ENCODE measurements at regions not wholly inside any gene's neighbourhood (a gene's known extent, or its start where the extent isn't known, plus 50 kb on each side); places are given as distances from the start of the nearest gene placed in this dataset.

- POLR2A ChIA-PET, result interaction anchor here (0.7 kb wide), 1 partner anchor 10 kb away, joined by 3 read pairs; no protein-coding TSS in a partner anchor
- Mint-ChIP-seq H3K4me1 (ENCODE audit: insufficient read depth, unreplicated experiment) (no peaks in the 10 kb centered on the region), H3K27me3 (ENCODE audit: insufficient read depth, unreplicated experiment) (no peaks in the 10 kb centered on the region), H3K36me3 (ENCODE audit: insufficient read depth, unreplicated experiment) (no peaks in the 10 kb centered on the region), H3K27ac (ENCODE audit: low read depth, unreplicated experiment) (no peak overlapping the region), H3K9me3 (ENCODE audit: unreplicated experiment) (no peaks in the 10 kb centered on the region), H3K4me3 (ENCODE audit: unreplicated experiment) (no peak overlapping the region)
- intact Hi-C loops (cut with micrococcal nuclease), result no loop called here
- TF ChIP-seq CTCF (IDR thresholded peaks at IDR 0.05; ENCODE audit: unreplicated experiment), result no peak
- CTCF ChIA-PET, result interaction anchor here (0.7 kb wide), 1 partner anchor 43 kb away, joined by 4 read pairs; no protein-coding TSS in a partner anchor
- no TSS peak for BruUV-seq (replicated peaks)
- no peak for DNase-seq (ENCODE audit: unreplicated experiment)
Observed at GRCh38 chr2:107700073-107700472, 126.6 kb upstream of the RGPD4 start.

DNA sequence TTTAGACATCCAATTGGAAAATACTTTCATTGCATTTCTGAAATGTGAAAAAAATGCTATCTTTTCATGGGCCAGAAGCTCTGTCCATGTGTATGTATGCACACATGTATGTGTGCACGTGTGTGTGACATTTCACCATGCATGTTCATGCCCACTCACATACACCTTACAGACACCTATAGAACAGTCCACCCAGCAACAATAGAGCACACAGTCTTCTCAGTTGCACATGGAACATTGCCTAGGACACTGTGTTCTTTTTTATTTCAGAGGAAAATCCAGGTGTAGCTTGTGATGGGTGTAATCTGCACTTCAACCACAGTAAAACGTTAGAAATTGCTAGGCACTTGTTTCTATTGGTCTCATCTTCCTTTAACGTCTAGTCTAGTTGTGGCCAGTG is 114.8 kb upstream of the RGPD4 start:
- POLR2A ChIA-PET, result no interaction called here
- no peaks in the 10 kb centered on the region for H3K36me3 Mint-ChIP-seq (ENCODE audit: insufficient read depth, unreplicated experiment)
- peaks cover 9% of the 10 kb centered on the region for H3K4me1 Mint-ChIP-seq (ENCODE audit: insufficient read depth, unreplicated experiment)
- no peak for TF ChIP-seq CTCF (IDR thresholded peaks at IDR 0.05; ENCODE audit: unreplicated experiment)
- no peak overlapping the region for H3K4me3 Mint-ChIP-seq (ENCODE audit: unreplicated experiment)
- no TSS peak for BruUV-seq (replicated peaks)
- no peaks in the 10 kb centered on the region for H3K27me3 Mint-ChIP-seq (ENCODE audit: insufficient read depth, unreplicated experiment)
- DNase-seq (ENCODE audit: unreplicated experiment), result no peak
- CTCF ChIA-PET, result no interaction called here
- no peak overlapping the region for H3K27ac Mint-ChIP-seq (ENCODE audit: low read depth, unreplicated experiment)
- intact Hi-C loops (cut with micrococcal nuclease), result no loop called here
- no peaks in the 10 kb centered on the region for H3K9me3 Mint-ChIP-seq (ENCODE audit: unreplicated experiment)

DNA sequence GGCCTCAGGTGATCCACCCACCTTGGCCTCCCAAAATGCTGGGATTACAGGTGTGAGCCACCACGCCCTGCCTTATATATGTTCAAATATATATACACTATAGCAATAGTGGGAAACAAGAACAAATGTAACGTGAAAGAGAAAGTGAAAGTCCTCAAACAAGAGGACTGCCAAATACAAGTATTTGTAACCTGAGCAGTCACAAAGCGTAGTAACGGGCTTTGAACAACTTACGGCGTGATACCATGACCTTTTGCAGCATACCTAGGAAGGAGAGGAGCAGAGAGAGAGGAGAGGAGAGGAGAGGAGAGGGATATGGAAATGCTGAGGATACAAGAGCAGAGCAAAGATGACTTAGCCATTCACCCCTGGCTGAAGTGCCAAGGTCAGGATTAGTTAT is 113.8 kb upstream of the RGPD4 start:
- ChIA-PET POLR2A (no interaction called here), CTCF (no interaction called here)
- H3K36me3 Mint-ChIP-seq (ENCODE audit: insufficient read depth, unreplicated experiment), result no peaks in the 10 kb centered on the region
- intact Hi-C loops (cut with micrococcal nuclease), result no loop called here
- no peak overlapping the region for H3K4me3 Mint-ChIP-seq (ENCODE audit: unreplicated experiment)
- no peak for TF ChIP-seq CTCF (IDR thresholded peaks at IDR 0.05; ENCODE audit: unreplicated experiment)
- no peaks in the 10 kb centered on the region for H3K27me3 Mint-ChIP-seq (ENCODE audit: insufficient read depth, unreplicated experiment)
- H3K4me1 Mint-ChIP-seq (ENCODE audit: insufficient read depth, unreplicated experiment), result peaks cover 9% of the 10 kb centered on the region
- no peak for DNase-seq (ENCODE audit: unreplicated experiment)
- no peaks in the 10 kb centered on the region for H3K9me3 Mint-ChIP-seq (ENCODE audit: unreplicated experiment)
- peak overlapping the region; percentile 13 for H3K27ac Mint-ChIP-seq (ENCODE audit: low read depth, unreplicated experiment)
- BruUV-seq (replicated peaks), result no TSS peak

GRCh38 chr2:107717661-107718060 is 109.0 kb upstream of the RGPD4 start:
- DNase-seq (ENCODE audit: unreplicated experiment), result no peak
- no peaks in the 10 kb centered on the region for H3K27me3 Mint-ChIP-seq (ENCODE audit: insufficient read depth, unreplicated experiment)
- no peak overlapping the region for H3K27ac Mint-ChIP-seq (ENCODE audit: low read depth, unreplicated experiment)
- TF ChIP-seq CTCF (IDR thresholded peaks at IDR 0.05; ENCODE audit: unreplicated experiment), result no peak
- intact Hi-C loops (cut with micrococcal nuclease), result no loop called here
- no TSS peak for BruUV-seq (replicated peaks)
- H3K4me3 Mint-ChIP-seq (ENCODE audit: unreplicated experiment), result no peak overlapping the region
- H3K9me3 Mint-ChIP-seq (ENCODE audit: unreplicated experiment), result no peaks in the 10 kb centered on the region
- H3K36me3 Mint-ChIP-seq (ENCODE audit: insufficient read depth, unreplicated experiment), result no peaks in the 10 kb centered on the region
- POLR2A ChIA-PET, result no interaction called here
- H3K4me1 Mint-ChIP-seq (ENCODE audit: insufficient read depth, unreplicated experiment), result peaks cover 13% of the 10 kb centered on the region
- CTCF ChIA-PET, result interaction anchor here (0.9 to 1.0 kb wide), 2 partner anchors 228 to 452 kb away, joined by 3 to 4 read pairs; no protein-coding TSS in a partner anchor

Data from MCF 10A (cell line).